CD4-positive, alpha-beta T cell treated with Interleukin-2 at 100 ng/mL for 4 hours (primary cell): ENCODE measurements at regions not wholly inside any gene's neighbourhood (a gene's known extent, or its start where the extent isn't known, plus 50 kb on each side); places are given as distances from the start of the nearest gene placed in this dataset.
"Not testable (repeated sequence)": the region's sequence is repeated elsewhere in the genome, so short reads cannot be mapped to it uniquely, and the experiment has no call there.

ENCODE experiments used
- DNase-seq: peaks from one replicate; pipeline ENCODE4 v3.0.0-alpha.2; 2020; ENCODE audit warnings: low spot score

DNA sequence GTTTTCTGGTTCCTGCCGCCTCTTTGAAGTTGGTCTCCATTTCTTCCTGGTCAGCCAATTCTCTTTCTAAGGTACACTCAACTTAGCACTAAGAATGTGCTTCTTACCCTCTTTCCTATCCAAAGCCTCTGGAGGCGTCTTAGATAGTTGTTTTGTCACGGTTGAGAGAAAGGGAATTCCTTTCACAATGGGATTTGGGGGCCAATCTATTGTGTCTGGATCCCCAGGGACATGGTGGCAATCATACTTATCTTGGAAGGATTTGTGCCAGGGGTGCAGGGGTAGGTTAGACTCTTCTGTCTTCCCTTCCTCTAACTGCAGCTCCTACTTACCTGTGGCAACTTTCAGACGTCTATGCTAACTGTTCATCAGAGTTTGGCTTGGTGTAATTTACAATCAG is 287.1 kb downstream of the SOX2 start:
- no peak for DNase-seq

DNA sequence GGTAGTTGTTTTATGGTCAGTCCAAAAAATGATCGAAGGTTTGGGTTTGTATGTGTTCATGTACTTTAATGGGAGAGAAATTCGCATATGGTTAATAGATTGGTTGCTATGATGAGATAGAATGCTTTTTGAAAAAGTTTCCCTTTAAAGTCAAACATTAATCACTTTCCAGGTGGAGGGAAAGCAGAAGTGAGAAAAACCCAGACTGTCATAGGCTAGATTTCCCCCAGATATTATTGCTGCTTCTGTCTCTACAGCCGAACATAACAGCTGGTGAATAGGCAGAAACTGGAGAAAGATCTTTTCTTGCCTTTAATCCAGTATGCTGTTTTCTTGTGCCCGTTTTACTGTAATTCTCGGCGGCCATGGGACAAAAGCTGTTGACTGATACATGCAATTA is 287.6 kb downstream of the SOX2 start:
- DNase-seq, result no peak

DNA sequence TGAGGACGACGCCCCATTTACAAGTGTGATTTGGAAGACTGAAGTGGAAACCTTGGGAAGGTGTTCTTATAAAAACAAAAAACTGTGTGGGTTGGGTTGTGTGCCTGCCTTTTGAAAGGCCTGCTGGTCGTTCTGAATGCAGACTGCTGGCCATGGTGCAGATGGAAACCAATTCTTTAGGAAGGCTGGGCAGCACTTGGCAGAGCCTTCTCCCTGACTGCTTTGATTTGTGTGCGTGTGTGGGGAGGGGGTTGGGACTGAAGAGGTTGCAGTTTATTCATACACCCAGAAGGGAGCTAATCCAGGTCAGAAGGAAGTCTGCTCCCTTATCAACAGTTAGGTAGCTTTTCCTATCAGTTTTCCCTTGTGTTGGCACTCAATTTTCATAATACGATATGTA is 288.7 kb downstream of the SOX2 start:
- no peak for DNase-seq

DNA sequence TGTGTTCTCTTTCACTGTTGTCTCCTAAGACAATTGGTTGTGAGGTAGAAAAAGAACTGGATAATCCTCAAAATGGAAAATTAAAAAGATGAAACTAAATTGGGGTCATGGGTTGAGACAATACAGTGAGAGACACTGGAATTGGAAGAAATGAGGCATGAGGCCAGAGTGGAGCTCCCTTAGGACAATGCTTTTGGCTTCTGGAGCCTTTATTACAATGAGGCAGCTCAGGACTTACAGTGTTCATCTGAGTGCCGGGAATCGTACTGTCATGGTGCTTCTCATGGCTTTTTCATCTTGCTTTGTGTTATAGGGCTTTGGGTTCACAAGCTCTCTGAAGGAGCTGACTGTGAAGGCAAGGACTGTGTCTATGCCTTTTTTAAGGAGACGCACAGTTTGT is 293.5 kb downstream of the SOX2 start:
- DNase-seq, result no peak

DNA sequence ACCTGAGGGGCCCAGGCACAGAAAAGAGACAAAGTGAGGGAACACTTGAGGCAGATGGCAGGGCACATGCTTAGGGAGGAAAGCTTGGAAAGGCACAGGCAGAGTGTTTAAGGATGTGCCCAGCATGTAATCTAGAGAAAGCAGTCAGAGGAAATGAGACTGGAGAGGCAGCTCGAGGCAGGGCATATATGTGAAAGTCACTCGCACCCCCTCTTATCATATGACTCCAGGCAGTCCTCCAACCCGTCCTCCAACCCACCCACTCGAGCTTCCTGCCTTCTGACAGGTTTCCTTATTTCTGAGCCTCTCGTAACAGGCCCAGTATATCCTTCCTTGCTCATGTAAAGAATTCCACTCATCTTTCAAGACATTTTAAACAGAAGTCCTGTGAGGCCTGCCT is 294.0 kb downstream of the SOX2 start:
- no peak for DNase-seq

DNA sequence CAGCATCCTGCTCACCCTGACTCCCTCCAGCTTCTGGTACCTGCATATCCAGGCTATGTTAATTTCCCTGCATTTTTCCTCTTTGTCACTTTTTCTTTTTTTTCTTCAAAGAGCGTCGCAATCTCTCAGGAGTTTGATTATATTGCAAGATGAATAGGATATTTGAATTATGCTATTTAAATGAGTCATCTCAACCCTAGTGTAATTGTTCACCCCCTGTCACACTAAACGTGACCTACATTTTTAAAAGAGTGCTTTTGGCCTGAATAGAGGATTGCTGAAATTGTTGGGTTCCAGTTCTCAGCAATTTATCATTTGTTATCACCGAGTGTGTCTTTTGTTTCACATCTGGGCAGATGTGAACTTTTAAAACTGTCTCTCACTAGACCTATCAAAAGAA is 294.7 kb downstream of the SOX2 start:
- DNase-seq, result no peak

DNA sequence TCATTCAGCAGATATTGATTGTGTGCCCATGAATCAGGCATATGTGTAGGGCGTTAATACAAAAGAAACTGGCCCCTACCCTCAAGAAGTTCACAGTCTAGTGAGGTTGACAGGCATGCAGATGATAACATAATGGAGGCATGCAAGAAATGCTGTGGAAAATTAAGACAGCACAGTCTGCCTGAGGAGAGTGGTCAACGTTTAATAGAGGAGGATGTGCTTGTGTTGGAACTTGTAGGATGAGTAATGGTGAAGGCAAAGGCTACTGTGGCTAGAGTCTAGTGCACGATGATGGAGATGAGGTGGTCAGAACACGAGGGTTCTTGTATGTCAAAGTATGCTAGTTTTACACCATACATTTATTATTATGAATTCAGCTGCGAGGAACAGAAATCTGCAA is 295.7 kb downstream of the SOX2 start:
- DNase-seq, result no peak

DNA sequence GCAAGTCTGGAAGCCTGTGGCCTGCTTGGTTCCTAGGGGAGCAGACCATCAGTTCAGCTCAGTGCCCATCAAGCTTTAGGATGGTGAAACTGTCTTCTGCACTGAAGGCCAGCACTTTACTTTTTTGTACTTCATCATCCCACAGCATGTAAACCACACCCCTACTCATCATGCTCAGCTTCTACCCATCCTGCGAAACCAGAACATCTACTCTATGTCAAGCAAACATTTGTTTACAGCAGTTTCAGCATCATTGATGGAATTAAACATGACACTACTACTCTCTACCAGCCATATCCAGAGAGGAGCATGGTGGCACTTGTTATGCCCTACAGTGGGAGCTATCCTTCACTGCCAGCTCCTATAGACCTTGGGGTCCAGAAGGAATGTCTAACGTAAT is 306.6 kb downstream of the SOX2 start:
- DNase-seq, result no peak

DNA sequence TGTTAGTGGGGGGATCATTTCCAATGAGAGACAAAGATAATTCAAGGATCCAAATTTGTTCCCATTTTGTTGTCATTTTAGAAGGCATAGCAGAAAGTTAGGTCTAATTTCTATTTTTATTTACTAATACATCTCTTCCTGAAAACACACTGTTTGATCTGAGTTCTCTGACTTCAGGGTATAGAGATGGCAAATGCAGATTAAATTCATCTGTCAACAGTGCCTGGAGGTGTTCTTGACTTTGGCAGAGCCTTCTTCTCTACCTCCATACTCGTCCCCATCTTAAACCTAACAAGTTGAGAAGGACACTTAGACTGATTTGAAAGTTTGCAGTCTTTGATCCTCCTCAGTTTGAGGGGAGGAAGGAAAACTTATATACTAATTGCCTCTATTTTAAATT is 308.2 kb downstream of the SOX2 start:
- no peak for DNase-seq

DNA sequence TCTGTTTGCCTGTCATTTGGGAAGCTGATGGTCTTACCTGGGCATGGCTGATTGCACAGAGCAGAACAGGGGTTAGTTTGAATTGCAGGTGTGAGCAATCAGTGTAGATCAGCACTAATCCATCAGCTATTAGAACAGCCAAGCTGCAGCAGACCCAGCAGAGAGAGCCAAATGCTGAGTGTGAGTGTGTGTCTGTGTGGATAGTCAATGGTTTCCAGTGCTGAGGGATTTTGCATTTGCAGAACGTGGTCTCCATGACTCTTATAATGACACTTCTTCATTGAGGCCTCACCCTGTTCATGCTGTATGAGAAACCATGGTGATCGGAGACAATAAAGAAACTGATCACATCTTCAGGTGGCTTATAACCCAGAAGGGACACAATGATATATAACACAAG is 312.1 kb downstream of the SOX2 start:
- DNase-seq, result no peak

DNA sequence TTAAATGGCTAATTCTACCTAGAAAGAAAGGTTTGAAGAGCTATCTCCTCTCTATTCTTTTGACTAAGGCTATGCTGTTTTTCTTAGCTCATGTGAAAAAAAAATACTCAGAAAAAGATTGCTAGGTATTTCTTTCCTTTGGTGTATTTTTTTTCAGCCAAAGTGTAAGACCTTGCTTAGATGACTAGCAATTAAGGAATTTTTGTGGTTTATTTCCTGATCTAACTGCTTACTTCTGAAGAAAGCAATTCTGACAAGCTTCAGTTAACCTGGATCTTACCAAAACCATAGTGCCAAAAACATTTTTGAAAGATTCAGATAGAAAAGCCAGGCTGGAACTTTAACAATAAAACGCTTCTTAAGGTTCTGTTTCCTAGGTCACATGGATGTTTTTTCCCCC is 315.6 kb downstream of the SOX2 start:
- no peak for DNase-seq

DNA sequence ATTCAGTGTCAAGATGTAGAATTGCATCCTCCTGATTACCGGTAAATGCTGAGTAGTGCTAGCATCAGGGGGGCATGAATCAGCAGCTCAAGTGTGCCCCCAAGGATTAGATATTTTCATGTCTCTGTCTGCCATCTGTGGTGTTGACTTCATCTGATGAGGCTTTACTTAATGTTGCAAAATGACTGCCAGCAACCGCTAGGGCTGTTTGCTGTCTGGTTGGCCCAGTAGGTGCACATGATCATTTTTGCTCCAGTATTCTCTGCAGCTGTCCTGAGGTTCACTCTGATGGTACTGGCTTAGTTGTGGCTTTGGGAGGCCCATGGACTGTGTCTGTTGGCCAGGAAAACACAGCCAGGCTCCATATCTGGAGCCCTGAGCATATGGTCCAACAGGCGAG is 316.4 kb downstream of the SOX2 start:
- no peak for DNase-seq

DNA sequence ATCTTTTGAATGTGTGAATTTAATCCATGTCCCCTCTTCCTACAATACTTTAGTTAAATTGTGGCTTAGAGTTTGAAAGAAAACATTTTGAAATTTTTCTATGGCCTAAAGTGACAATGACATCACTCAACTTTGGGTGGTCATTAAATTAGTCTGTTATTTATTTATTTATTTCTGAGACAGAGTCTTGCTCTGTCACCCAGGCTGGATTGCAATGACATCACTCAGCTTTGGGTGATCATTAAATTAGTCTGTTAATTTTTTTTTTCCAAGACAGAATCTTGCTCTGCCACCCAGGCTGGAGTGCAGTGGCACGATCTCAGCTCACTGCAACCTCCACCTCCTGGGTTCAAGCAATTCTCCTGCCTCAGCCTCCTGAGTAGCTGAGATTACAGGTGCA is 322.5 kb downstream of the SOX2 start:
- DNase-seq, result not testable (repeated sequence)

DNA sequence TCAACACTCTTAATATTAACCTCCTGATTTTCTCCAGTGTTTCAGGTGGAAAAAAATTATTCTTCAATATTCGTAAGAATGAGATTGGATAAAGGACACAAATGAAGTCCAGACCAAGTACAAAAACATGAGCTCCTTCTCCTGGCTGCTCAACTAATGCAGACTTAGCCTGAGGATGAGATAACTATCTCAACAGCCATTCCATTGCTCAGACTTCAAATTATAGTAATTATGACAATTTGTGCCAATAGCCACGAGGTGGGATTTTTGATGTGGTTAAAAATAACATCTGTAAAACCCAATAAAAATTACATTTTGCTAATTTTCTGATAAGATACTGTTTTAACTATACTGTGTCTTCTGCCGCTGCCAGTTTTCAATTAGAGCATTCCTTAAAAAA is 323.6 kb downstream of the SOX2 start:
- no peak for DNase-seq

DNA sequence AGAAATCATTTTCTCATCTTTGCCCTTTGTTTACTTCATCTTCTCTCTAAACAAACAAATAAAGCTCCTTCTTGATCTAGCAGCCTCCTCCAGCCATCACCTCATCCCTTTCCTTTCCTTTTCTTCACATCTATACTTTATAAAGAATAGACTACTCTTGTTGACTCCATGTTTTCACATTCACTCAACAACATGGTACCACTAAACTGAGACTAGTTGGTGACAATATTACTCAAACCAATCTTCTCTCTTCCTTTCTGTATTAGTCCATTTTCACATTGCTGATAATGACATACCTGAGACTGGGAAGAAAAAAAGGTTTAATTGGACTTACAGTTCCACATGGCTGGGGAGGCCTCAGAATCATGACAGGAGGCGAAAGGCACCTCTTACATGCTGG is 324.7 kb downstream of the SOX2 start:
- DNase-seq, result no peak

DNA sequence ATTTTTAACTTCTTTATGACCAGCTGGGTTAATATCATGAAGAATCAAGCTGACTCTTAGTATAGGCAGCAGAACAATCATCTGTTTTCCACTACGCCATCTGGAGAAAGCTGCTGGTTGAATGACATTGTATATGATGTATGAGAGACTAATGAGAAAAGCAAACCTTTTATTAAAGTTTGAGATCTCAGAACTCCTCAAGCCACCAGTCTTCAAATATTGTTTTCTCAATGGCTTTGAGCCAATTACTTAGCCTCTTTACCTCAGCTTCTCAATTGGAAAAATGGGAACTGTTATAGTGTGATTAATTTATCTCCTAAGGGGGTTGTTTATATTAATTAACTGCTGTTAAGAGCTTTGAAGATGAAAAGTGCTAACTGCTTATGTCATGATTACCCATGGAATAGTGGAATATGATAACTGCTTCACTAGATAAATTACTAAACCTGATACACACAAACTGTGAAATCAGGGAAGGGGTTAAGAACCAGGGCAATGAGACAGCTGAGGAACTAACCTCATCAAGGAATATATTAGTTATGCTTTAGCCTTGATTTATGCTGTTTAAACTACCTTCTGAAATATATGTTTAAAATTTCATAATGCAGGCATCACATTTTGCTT is 330.1 kb downstream of the SOX2 start:
- DNase-seq, result no peak

DNA sequence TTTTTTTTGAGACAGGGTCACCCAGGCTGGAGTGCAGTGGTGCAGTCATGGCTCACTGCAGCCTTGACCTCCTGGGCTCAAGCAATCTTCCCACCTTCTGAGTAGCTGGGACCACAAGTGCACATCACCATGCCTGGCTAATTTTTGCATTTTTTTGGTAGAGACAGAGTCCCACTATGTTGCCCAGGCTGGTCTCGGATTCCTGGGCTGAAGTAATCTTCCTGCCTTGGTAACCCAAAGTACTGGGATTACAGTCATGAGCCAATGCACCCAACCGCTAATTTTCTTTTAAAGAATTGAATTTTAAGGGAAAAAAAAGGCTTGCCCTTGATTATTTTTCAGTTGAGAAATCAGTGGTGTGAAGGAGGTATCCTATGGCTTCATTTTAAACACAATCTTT is 334.0 kb downstream of the SOX2 start:
- no peak for DNase-seq

DNA sequence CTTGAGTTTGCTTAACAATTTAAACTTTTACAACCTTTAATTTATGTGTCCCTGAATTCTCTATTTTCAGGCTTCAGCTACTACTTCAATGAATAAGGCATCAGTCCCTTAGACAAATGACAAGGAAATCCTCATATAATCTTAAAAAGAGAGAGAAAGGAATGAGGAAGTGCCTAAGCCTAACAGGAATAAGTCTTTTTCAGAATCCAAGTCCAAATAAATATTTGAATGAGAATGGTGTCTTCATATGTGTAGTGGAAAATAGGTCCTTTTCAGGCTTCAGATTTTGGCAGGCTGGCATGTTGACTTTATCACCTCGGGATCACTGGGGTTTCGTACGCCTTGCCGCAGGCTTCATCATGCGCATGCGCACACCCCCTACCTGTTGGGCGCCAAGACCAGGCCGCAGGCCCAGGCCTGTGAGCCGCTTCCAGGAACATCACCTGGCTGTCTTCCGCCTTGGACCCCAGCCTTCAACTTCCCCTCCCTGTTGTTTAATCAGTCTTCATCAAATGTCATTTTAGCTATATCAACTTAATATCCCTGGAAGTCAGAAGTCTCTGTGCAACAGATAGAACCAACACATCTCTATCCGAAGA is 334.5 kb downstream of the SOX2 start:
- DNase-seq, result no peak

DNA sequence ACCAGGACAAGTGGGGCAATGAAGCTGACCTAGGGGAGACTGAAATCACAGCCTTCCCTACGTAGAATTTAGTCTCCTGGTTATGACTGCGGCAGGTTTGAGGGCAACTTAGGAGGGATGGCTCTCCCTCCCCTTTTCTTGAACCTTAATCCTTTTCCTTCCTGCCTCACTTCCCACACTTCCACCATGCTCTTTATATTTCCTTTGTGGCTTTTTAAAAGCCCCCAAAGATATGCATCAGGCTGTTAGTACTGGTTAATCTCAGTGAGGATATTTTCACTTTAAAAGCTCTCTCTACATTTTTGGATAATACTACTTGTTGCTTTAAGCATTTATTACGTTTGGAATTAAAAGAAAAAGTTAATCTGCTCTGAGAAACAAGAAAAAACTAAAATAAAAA is 339.2 kb downstream of the SOX2 start:
- DNase-seq, result no peak

DNA sequence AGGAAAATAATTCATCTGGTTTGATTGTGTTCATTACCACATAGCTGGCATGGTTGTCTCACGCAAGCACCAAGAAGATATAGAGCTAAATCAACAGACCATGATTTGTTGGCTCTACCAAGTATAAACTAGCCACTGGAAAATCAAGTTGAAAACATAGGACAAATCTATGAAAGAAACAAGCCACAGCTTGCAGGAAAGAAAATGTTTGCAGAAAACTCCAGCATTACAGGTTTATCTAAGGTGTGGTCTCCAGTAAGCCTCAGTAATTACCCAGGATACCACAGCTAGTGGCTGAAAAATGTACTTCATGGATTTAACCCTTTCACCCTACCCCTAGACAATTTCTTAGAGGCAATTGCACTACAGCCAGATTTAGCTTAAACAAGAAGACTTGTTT is 340.6 kb downstream of the SOX2 start:
- no peak for DNase-seq

DNA sequence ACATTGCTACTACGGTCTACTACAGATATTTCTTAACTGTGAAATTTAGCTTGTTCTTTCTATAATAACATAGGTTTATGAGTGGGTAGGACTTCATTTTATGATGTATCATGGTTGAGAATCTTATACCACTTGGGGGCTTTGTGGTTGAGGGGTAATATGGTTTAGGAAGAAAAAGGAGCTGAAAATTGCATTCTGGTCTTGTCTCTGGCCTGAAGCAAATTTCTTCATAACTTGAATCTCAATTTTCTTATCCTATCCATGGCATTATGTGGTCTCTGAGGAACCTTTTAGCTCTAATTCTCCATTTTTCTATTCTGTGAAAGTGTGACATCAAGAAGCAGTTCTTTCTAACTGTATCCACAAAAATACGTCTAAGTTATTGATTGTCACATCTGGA is 341.0 kb downstream of the SOX2 start:
- DNase-seq, result no peak

DNA sequence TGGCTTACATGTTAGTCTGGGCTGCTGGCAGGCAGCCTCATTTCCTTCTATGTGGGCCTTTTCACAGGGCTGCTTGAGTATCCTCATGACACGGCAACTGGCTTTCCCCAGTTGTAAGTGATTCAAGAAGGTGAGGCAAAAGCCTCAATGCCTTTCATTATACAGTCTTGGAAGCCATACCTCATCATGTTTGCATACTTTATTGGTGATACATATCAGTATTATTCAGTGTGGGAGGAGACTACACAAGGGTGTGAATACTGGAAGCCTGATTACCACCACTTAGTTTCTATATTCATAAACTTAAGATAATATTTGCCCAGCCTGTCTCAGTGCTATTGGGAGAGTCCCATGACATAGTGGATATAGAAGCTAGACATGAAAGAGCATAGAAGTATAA is 346.8 kb downstream of the SOX2 start:
- DNase-seq, result no peak

DNA sequence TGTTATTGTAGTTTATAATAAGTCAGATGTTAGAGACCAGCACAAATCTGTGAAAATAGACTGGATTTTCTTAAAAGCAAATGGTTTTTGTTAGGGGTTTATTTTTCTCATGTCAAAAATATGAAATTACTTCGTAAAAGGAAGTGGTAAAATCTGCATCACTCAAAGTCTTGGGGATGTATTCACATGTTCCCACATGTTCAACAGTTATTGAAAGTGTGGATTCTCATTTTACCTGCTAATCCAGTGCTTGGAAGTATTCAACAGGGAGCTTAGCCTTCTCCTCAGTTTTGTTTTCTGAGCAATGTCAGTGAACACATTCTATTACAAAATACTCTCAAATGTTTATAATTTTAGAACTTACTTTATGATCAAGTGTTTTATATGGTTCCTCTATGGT is 352.0 kb downstream of the SOX2 start:
- no peak for DNase-seq

DNA sequence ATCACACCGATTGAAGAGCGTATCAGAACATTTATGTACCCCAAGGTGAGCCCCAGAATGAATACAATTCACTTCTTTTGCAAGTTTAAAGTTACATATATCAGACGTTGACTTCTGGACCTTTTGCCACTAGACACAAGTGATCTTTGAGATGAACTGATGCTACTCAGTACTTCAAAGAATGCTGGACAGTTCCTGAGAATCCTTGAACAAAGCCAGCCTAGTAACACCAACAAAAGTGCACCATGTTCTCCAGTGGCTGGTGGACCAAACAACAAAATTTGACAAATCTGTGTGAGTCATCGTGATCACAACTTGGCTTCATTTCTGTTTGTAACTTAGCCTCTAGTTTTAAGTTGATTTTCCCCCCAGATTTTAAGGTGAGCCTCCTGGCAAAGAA is 355.7 kb downstream of the SOX2 start:
- no peak for DNase-seq

DNA sequence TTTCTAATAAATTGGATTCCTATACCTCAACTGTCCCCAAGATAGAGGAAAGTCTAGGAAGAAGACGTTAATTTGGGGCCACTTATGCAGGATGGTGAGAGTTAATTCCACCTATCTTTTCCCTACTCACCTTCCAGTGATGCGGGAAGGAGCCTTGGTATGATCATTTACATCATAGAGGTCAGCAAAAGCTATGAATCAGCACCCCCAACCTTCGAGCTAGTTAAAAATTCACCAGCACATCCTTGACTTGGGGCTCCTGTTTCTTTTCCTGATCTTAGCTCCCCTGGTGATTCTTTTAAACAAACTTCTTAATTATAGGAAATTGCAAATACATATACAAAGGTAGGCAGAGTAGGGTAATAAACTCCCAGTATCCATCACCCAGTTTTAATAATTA is 366.6 kb downstream of the SOX2 start:
- no peak for DNase-seq
